HG02840 (cell line): ENCODE measurements at regions not wholly inside any gene's neighbourhood (a gene's known extent, or its start where the extent isn't known, plus 50 kb on each side); places are given as distances from the start of the nearest gene placed in this dataset.
"Not testable (repeated sequence)": the region's sequence is repeated elsewhere in the genome, so short reads cannot be mapped to it uniquely, and the experiment has no call there.

Source experiments
- ATAC-seq: cut with Tn5 transposase; IDR thresholded peaks from one replicate; pipeline ENCODE4 v1.9.1; 2021; ENCODE audit warnings: mild to moderate bottlenecking, moderate library complexity, moderate number of reproducible peaks; ENCODE audit not compliant: unreplicated experiment, low FRiP score

DNA sequence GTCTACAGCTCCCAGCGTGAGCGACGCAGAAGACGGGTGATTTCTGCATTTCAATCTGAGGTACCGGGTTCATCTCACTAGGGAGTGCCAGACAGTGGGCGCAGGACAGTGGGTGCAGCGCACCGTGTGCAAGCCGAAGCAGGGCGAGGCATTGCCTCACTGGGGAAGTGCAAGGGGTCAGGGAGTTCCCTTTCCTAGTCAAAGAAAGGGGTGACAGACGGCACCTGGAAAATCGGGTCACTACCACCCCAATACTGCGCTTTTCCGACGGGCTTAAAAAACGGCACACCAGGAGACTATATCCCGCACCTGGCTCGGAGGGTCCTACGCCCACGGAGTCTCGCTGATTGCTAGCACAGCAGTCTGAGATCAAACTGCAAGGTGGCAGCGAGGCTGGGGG lies 95.6 kb downstream of the GPX5 start:
- ATAC-seq: not testable (repeated sequence)

DNA sequence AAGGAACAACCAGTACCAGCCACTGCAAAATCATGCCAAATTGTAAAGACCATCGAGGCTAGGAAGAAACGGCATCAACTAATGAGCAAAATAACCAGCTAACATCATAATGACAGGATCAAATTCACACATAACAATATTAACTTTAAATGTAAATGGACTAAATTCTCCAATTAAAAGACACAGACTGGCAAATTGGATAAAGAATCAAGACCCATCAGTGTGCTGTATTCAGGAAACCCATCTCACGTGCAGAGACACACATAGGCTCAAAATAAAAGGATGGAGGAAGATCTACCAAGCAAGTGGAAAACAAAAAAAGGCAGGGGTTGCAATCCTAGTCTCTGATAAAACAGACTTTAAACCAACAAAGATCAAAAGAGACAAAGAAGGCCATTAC lies 97.6 kb downstream of the GPX5 start:
- not testable (repeated sequence) for ATAC-seq

DNA sequence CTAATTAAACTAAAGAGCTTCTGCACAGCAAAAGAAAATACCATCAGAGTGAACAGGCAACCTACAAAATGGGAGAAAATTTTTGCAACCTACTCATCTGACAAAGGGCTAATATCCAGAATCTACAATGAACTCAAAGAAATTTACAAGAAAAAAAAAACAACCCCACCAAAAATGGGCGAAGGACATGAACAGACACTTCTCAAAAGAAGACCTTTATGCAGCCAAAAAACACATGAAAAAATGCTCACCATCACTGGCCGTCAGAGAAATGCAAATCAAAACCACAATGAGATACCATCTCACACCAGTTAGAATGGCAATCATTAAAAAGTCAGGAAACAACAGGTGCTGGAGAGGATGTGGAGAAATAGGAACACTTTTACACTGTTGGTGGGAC lies 100.7 kb downstream of the GPX5 start:
- ATAC-seq: not testable (repeated sequence)

GRCh38 chr6:28632326-28632851 lies 106.7 kb downstream of the GPX5 start:
- no peak for ATAC-seq

- ATAC-seq: no peak
Measured at GRCh38 chr6:28633445-28634215, 107.9 kb downstream of the GPX5 start.

DNA sequence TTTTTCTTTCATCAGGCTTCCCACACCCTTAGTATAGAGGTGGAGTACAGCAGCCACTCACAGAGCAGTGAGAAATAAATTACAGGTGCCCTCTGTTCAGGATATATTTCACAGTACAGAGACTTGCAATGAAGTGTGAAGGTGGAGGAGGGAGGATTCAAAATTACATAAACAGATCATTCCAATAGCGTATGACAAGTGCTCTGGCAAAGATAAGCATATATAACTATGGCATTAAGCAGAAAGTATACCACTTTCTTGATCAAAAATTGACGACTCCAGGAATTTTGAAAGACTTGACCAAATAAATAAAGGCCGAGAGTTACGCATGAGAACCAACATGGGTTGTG lies 108.7 kb downstream of the GPX5 start:
- no peak for ATAC-seq

DNA sequence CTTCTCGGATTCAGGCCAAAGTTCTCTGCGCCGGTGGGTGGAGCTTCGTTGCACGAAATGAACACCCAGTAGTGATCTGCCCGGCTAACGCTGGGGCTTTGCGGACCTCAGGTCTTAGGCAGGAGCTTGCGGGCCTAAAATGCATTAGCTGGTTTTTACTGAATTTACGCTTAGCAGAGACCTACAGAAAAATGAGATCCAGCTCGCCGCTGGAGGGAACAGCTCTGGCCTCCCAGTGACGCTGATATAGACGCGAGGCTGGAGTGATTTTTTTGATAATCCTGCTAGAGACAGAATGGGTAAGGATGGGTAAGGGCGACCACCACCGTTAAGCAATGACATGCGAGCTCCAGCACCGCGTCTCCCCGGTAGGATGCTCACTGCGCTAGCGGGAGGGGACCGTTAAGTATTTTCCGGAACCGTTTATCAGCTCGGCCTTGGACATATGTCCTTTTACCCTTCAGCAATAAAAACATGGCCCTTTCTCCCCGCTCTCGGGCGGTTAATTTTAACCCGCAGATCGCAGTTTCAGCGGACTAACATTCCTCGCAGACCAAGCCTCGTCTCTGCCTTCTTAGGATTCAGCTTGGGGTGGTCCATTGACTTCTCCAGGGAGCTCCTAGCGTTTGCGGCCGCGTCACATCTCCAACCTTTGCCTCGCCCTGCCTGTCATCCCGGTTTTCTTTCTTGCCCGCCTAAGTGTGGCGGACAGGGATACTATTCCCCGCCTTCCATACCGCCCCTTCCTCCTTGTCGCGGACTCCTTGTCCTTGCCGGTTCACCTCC lies 109.3 kb downstream of the GPX5 start:
- ATAC-seq: no peak

GRCh38 chr6:28635547-28636158 lies 110.0 kb downstream of the GPX5 start:
- ATAC-seq: no peak

- ATAC-seq: no peak
Measured at GRCh38 chr6:28638787-28639430, 113.2 kb downstream of the GPX5 start.

- not testable (repeated sequence) for ATAC-seq
Measured at GRCh38 chr6:28639445-28640290, 114.0 kb downstream of the GPX5 start.

- ATAC-seq: no peak
Measured at GRCh38 chr6:28643017-28643740, 117.5 kb downstream of the GPX5 start.

GRCh38 chr6:28646650-28647049 lies 121.0 kb downstream of the GPX5 start:
- no peak for ATAC-seq

DNA sequence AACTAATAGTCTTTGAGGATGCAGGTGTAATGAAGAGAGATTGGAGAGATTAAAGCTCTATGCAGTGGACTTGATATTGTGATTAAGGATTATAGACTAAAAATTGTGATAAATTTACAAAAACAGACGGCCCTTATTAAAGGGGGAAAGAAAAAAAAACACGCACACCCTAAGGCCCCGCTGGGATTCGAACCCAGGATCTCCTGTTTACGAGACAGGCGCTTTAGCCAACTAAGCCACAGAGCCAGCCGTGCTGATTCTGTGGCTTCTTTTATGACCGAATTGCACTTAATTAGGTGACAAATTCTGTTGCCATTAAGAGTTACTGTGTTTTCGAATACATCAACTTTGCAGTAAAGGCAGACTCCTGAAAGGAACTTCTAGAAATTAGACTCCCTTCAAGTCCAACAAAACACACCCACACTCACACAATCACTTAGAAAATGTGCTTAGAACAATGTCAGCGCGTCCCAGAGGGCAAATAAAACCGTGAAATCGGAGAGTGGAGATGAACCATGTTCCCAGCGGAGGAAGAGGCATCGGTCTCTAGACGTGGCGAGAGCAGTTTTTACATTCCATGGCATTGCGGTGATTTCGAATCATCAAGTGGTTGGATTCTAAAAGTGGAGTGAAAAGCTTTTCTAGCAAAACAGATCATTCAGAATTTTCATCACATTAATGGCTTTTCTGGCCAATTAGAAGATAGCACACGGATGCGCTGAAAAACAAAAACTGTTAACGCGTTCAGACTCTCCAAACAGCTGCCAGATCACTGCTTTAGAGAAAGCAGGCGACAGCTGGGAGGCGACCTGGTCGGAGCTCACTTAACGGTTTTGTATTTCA lies 122.6 kb downstream of the GPX5 start:
- ATAC-seq: no peak

- ATAC-seq: no peak
Measured at GRCh38 chr6:28648878-28649375, 123.2 kb downstream of the GPX5 start.

GRCh38 chr6:28651161-28651560 lies 125.5 kb downstream of the GPX5 start:
- ATAC-seq: no peak

DNA sequence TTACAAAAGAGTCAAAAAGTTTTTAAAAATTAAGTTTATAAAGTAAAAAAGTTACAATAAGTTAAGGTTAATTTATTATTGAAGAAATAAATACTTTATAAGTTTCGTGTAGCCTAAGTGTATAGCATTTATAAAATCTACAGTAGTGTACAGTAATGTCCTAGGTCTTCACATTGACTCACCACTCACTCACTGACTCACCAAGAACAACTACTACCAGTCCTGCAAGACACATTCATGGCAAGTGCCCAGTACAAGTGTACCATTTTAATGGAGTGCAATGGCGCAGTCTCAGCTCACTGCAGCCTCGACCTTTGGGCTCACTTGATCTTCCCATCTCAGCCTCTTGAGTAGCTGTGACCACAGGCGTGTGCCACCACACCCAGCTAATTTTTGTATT lies 128.2 kb downstream of the GPX5 start:
- no peak for ATAC-seq

DNA sequence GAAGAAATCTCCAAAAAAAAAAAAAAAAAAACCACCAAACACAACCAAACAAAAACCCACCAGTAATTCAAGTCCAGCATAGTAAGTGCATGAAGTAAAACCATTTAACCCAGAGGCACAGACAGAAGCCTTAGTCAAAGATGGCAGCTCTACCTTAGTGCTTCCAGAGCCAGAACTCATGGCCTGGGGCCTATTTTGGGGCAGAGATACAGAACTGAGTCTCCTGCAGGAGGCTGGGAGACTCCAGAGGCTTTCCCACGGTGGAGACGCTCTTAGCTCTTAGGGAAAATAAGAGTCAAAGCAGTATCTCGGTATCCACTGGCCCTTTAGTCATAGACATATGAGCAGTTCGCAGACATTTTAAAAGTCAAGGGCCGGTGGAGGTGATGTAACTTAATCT lies 129.5 kb downstream of the GPX5 start:
- ATAC-seq: no peak

- ATAC-seq: no peak
Measured at GRCh38 chr6:28656715-28657114, 131.0 kb downstream of the GPX5 start.
